ENCODE measurements at regions not wholly inside any gene's neighbourhood (a gene's known extent, or its start where the extent isn't known, plus 50 kb on each side); places are given as distances from the start of the nearest gene placed in this dataset.

DNA sequence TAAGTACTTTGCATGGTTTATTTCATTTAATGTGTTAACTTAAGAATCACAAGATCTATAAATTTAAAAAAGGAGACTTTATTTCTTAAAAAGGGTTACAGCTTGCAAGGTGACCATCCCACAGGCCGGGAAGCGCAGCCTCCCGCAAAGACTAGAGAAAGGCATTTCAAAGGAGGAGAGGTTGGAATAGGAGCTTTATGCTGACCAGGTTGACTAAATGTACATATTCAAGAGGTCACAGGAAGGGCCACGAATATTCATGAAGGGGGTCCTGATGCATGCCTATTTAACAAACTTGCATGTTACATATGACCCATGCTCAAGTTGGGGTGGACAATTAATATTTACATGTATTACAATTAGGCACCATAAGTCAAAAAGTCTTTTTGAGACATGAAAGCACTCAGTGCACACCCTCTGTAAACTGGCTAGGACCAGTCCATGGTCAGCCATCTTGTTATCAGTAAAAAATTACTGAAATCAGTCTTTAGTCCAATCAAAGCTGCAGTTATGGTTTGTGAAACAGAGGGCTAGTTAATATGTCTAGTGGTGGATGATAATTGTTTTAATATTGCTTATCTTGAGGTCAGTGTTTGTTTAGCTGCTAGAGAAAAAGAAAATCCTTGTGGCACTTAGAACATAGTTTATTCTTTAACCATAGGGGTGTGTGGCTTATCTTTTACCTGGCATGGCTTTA lies 169.3 kb downstream of the KCNE4 start:
- no peaks in the 10 kb centered on the region for H3K27me3 ChIP-seq
- H3K4me3 ChIP-seq: no peak overlapping the region
- no peak for TF ChIP-seq POLR2A (IDR thresholded peaks at IDR 0.05)
- TF ChIP-seq, protein P1, sequence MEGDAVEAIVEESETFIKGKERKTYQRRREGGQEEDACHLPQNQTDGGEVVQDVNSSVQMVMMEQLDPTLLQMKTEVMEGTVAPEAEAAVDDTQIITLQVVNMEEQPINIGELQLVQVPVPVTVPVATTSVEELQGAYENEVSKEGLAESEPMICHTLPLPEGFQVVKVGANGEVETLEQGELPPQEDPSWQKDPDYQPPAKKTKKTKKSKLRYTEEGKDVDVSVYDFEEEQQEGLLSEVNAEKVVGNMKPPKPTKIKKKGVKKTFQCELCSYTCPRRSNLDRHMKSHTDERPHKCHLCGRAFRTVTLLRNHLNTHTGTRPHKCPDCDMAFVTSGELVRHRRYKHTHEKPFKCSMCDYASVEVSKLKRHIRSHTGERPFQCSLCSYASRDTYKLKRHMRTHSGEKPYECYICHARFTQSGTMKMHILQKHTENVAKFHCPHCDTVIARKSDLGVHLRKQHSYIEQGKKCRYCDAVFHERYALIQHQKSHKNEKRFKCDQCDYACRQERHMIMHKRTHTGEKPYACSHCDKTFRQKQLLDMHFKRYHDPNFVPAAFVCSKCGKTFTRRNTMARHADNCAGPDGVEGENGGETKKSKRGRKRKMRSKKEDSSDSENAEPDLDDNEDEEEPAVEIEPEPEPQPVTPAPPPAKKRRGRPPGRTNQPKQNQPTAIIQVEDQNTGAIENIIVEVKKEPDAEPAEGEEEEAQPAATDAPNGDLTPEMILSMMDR (IDR thresholded peaks at IDR 0.05): no peak
- no peaks in the 10 kb centered on the region for H3K9me3 ChIP-seq
- intact Hi-C loops (cut with DNase I; ENCODE audit: low total_unique reads): no loop called here
- no peaks in the 10 kb centered on the region for H3K36me3 ChIP-seq (ENCODE audit: low read depth, missing control alignments)
- no peaks in the 10 kb centered on the region for H3K4me1 ChIP-seq
- no peak overlapping the region for H3K27ac ChIP-seq
- 72 to 93% methylated on average over 4 of the region's 4 CpGs for WGBS, 2 donors
- no peak for DNase-seq

DNA sequence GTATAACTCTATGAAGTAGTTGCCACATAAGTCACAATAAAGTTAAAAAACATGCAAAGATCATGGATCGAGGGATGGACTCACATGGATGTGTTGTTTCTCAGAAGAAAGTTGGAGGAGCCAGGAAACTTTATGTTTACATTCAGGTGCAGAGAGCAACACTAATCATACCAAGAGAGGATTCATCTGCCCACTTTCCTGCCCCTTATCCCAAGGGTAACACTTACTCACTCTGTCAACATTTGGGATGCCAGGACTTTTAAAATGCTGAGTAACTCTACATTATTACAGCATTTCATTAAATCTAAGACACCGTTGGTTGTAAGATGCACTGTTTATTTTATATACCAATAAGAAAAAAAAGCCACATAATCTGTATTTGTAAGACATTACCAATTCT lies 170.4 kb downstream of the KCNE4 start:
- WGBS, 2 donors: 84 to 86% methylated on average over 2 of the region's 2 CpGs
- no peaks in the 10 kb centered on the region for H3K9me3 ChIP-seq
- TF ChIP-seq, protein P1 (IDR thresholded peaks at IDR 0.05): no peak
- TF ChIP-seq POLR2A (IDR thresholded peaks at IDR 0.05): no peak
- intact Hi-C loops (cut with DNase I; ENCODE audit: low total_unique reads): no loop called here
- H3K4me1 ChIP-seq: no peaks in the 10 kb centered on the region
- H3K36me3 ChIP-seq (ENCODE audit: low read depth, missing control alignments): no peaks in the 10 kb centered on the region
- DNase-seq: no peak
- no peak overlapping the region for H3K4me3 ChIP-seq
- H3K27me3 ChIP-seq: no peaks in the 10 kb centered on the region
- no peak overlapping the region for H3K27ac ChIP-seq

DNA sequence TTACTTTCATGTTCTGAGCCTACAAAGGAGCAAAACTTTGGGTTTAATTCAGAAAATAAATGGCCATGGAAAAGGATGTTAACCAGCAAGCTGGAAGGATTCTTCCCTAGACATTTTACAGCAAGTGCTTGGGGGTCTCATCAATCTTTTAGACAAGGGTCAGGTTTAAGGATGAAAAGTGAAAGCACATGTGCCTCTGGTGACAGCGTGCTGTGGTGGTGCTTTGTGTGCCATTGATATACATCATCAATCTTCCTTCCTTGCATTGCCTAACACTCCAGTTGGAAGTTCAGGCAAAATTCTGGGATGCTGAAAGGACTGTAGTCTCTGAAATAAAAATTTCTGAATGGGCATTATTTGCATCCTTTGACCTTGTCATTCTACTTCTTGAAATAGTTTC lies 171.2 kb downstream of the KCNE4 start:
- intact Hi-C loops (cut with DNase I; ENCODE audit: low total_unique reads): no loop called here
- no peak for DNase-seq
- H3K36me3 ChIP-seq (ENCODE audit: low read depth, missing control alignments): no peaks in the 10 kb centered on the region
- H3K4me1 ChIP-seq: no peaks in the 10 kb centered on the region
- TF ChIP-seq, protein P1 (IDR thresholded peaks at IDR 0.05): no peak
- no peak for TF ChIP-seq POLR2A (IDR thresholded peaks at IDR 0.05)
- no peaks in the 10 kb centered on the region for H3K9me3 ChIP-seq
- H3K4me3 ChIP-seq: no peak overlapping the region
- H3K27me3 ChIP-seq: no peaks in the 10 kb centered on the region
- 33 to 69% methylated on average over 1 of the region's 1 CpG for whole genome bisulfite sequencing, 2 donors
- no peak overlapping the region for H3K27ac ChIP-seq

DNA sequence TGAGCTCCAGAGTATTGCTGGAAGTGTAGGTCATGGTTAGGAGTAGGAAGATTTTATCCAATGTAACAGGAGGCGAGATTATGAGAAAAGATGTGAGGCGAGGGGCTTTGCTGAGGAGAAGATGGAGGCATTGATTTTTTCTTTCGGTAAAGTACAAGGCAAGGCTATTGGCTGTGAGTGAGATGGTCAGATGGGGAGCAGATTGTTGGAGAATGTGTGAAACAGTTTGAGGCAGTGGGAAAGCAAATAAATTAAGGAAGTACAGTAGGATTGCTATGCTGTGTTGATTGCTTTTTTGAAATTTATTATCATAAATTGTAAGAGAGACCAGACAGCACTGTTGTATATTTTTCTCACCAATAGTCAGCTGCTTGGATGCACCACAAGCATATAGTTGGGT lies 173.3 kb downstream of the KCNE4 start:
- H3K4me1 ChIP-seq: no peaks in the 10 kb centered on the region
- no peak overlapping the region for H3K27ac ChIP-seq
- intact Hi-C loops (cut with DNase I; ENCODE audit: low total_unique reads): no loop called here
- 91 to 97% methylated on average over 3 of the region's 3 CpGs for WGBS, 2 donors
- H3K9me3 ChIP-seq: no peaks in the 10 kb centered on the region
- TF ChIP-seq, protein P1 (IDR thresholded peaks at IDR 0.05): no peak
- TF ChIP-seq POLR2A (IDR thresholded peaks at IDR 0.05): no peak
- no peaks in the 10 kb centered on the region for H3K36me3 ChIP-seq (ENCODE audit: low read depth, missing control alignments)
- no peaks in the 10 kb centered on the region for H3K27me3 ChIP-seq
- no peak overlapping the region for H3K4me3 ChIP-seq
- no peak for DNase-seq

DNA sequence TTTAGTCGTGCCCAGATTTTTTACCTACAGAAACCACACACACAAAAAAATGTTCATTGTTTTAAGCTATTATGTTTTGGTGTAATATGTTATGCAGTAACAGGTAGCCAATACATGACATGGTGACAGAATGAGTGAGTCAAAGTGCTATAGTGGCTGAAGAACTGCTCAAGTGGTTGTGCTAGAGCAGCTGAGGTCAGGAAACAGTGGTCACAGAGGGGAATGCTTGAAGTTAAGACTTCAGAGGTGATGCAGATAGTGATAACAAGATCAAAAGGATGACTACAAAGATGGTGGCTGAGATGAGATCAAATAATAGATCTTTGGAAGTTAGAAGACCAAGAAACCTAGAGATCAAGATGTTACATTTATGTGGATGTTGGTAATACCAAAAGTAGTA lies 174.3 kb downstream of the KCNE4 start:
- H3K27ac ChIP-seq: no peak overlapping the region
- H3K4me3 ChIP-seq: no peak overlapping the region
- intact Hi-C loops (cut with DNase I; ENCODE audit: low total_unique reads): no loop called here
- H3K9me3 ChIP-seq: no peaks in the 10 kb centered on the region
- H3K36me3 ChIP-seq (ENCODE audit: low read depth, missing control alignments): no peaks in the 10 kb centered on the region
- WGBS, 2 donors: 0 to 21% methylated on average over 1 of the region's 1 CpG
- DNase-seq: no peak
- no peaks in the 10 kb centered on the region for H3K27me3 ChIP-seq
- H3K4me1 ChIP-seq: no peaks in the 10 kb centered on the region
- TF ChIP-seq, protein P1 (IDR thresholded peaks at IDR 0.05): no peak
- TF ChIP-seq POLR2A (IDR thresholded peaks at IDR 0.05): no peak
